Thoracic aorta (tissue), 2 donors: ENCODE measurements at regions not wholly inside any gene's neighbourhood (a gene's known extent, or its start where the extent isn't known, plus 50 kb on each side); places are given as distances from the start of the nearest gene placed in this dataset.

Source experiments
- ATAC-seq: fragments of 150-250 bp; one replicate; pipeline ENCODE4 v1.8.0; 2017; ENCODE audit warnings: low read depth; ENCODE audit not compliant: insufficient number of reproducible peaks, low FRiP score
- DNase-seq: peaks from one replicate; pipeline ENCODE4 v3.0.0-alpha.2; 2020; ENCODE audit warnings: low spot score
- H3K27ac ChIP-seq, 2 donors: fragments of 200-600 bp; sonication (generic); 1 replicate in 1 of 2; 2 replicates in 1 of 2; pipeline ENCODE4 v1.5.1; 2016; ENCODE audit warnings: mild to moderate bottlenecking in 2 of 2, moderate library complexity in 2 of 2
- H3K27me3 ChIP-seq: fragments of 200-600 bp; sonication (generic); replicated peaks from 2 replicates; pipeline ENCODE4 v1.6.0; 2016; ENCODE audit warnings: mild to moderate bottlenecking; ENCODE audit not compliant: insufficient read depth
- H3K36me3 ChIP-seq: fragments of 200-600 bp; sonication (generic); one replicate; pipeline ENCODE4 v1.5.1; 2016
- H3K4me1 ChIP-seq, 2 donors: fragments of 200-600 bp; sonication (generic); 1 replicate in 1 of 2; 2 replicates in 1 of 2; pipeline versions ENCODE4 v1.5.1 to v1.6.0; 2016; ENCODE audit warnings: low read depth in 2 of 2, mild to moderate bottlenecking in 1 of 2; ENCODE audit not compliant: control insufficient read depth in 1 of 2
- H3K4me3 ChIP-seq: fragments of 200-600 bp; sonication (generic); 2 replicates; pipeline ENCODE4 v1.5.1; 2016; ENCODE audit warnings: mild to moderate bottlenecking
- H3K9me3 ChIP-seq: fragments of 200-600 bp; sonication (generic); 2 replicates; pipeline ENCODE4 v1.5.1; 2016
- CTCF ChIP-seq: fragments of 200-600 bp; sonication (generic); IDR thresholded peaks from one replicate; pipeline ENCODE4 v1.5.1; 2019; ENCODE audit warnings: antibody characterized with exemption

DNA sequence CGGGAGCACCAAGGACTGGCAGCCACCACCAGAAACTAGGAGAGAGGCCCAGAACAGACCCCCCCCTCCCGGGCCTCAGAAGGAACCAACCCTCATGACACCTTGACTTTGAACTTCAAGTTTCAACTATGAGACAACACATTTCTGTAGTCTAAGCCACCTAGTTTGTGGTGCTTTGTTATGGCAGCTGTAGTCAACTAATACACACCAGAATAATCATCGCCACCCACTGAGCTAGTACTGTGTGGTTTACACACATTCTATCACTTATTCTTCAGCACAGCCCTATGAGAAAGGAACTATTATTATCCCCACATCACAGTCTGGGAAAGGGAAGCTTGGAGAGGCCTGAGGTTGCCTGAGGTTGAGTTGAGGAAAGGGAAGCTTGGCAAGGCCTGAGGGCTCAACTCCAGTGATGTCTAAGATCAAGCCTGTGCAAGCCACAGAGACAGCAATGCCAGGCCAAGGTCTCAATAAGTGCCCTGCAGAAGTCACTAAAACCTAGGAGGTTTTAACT is 126.6 kb downstream of the FHDC1 start:
- no peaks in the 10 kb centered on the region for H3K4me1 ChIP-seq
- no peak for DNase-seq
- no peaks in the 10 kb centered on the region for H3K36me3 ChIP-seq
- H3K27ac ChIP-seq = no peak overlapping the region
- no peaks in the 10 kb centered on the region for H3K27me3 ChIP-seq
- no peak overlapping the region for H3K4me3 ChIP-seq
- H3K9me3 ChIP-seq = no peaks in the 10 kb centered on the region
- TF ChIP-seq CTCF = no peak
- ATAC-seq = no peak

- TF ChIP-seq CTCF = no peak
- Histone ChIP-seq H3K4me1 (no peaks in the 10 kb centered on the region), H3K9me3 (no peaks in the 10 kb centered on the region), H3K27me3 (no peaks in the 10 kb centered on the region), H3K4me3 (no peak overlapping the region), H3K27ac (no peak overlapping the region), H3K36me3 (no peaks in the 10 kb centered on the region)
- ATAC-seq = no peak
- DNase-seq = no peak
Observed at GRCh38 chr4:153063490-153063889, 127.4 kb downstream of the FHDC1 start.

GRCh38 chr4:153064571-153064970 is 128.4 kb downstream of the FHDC1 start:
- ATAC-seq (no peak), DNase-seq (no peak)
- no peak overlapping the region for H3K27ac ChIP-seq
- no peaks in the 10 kb centered on the region for H3K9me3 ChIP-seq
- no peaks in the 10 kb centered on the region for H3K4me1 ChIP-seq
- H3K4me3 ChIP-seq = no peak overlapping the region
- TF ChIP-seq CTCF = no peak
- H3K27me3 ChIP-seq = no peaks in the 10 kb centered on the region
- H3K36me3 ChIP-seq = no peaks in the 10 kb centered on the region

DNA sequence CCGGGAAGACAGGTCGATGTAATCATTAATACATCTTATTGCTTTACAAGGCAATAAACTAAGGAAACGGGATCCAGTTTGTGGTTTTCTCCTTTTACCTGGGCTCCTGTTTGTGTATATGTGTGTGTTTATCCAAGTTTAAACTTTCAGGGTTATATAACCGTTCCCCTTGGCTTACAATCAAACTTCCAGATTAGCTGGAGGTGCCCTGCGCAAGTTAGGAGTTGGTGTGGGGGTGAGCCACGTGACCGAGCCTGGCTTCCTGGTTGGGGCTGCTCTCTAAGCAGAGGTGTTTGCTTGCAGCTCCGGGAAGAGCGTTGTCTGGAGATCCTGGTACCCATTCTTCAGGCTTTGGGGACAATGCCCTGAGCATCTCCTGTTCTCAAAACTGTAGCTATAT is 129.2 kb downstream of the FHDC1 start:
- Histone ChIP-seq H3K4me1 (no peaks in the 10 kb centered on the region), H3K27me3 (no peaks in the 10 kb centered on the region), H3K27ac (no peak overlapping the region), H3K36me3 (no peaks in the 10 kb centered on the region), H3K4me3 (no peak overlapping the region), H3K9me3 (no peaks in the 10 kb centered on the region)
- ATAC-seq (no peak), DNase-seq (no peak)
- no peak for TF ChIP-seq CTCF

GRCh38 chr4:153067376-153067775 is 131.3 kb downstream of the FHDC1 start:
- Histone ChIP-seq H3K27ac (no peak overlapping the region), H3K4me3 (no peak overlapping the region), H3K36me3 (no peaks in the 10 kb centered on the region), H3K9me3 (no peaks in the 10 kb centered on the region), H3K27me3 (no peaks in the 10 kb centered on the region), H3K4me1 (no peaks in the 10 kb centered on the region)
- ATAC-seq (no peak), DNase-seq (no peak)
- no peak for TF ChIP-seq CTCF
